Right atrium auricular region (tissue), 2 donors: ENCODE measurements at regions not wholly inside any gene's neighbourhood (a gene's known extent, or its start where the extent isn't known, plus 50 kb on each side); places are given as distances from the start of the nearest gene placed in this dataset.

ENCODE experiments used
- DNase-seq: peaks from one replicate; pipeline ENCODE4 v3.0.0-alpha.2; 2019; ENCODE audit warnings: low spot score
- H3K27ac ChIP-seq, 2 donors: fragments of 200-600 bp; sonication (generic); 1 replicate in 1 of 2; 2 replicates in 1 of 2; pipeline ENCODE4 v1.5.1; 2016 to 2019
- H3K27me3 ChIP-seq, 2 donors: fragments of 200-600 bp; sonication (generic); one replicate each; pipeline versions ENCODE4 v1.5.1 to v1.6.0; 2017 to 2019
- H3K36me3 ChIP-seq: fragments of 200-600 bp; sonication (generic); one replicate; pipeline ENCODE4 v1.5.1; 2016
- H3K4me1 ChIP-seq, 2 donors: fragments of 200-600 bp; sonication (generic); one replicate each; pipeline versions ENCODE4 v1.5.1 to v1.6.0; 2017 to 2019
- H3K4me3 ChIP-seq, 2 donors: fragments of 200-600 bp; sonication (generic); 1 replicate in 1 of 2; 2 replicates in 1 of 2; pipeline ENCODE4 v1.5.1; 2017 to 2019; ENCODE audit warnings: mild to moderate bottlenecking in 1 of 2, moderate library complexity in 1 of 2
- H3K9me3 ChIP-seq, 2 donors: fragments of 200-600 bp; sonication (generic); one replicate each; pipeline ENCODE4 v1.5.1; 2019
- TF ChIP-seq, protein P1 (sequence below), 2 donors: fragments of 200-600 bp; sonication (generic); IDR thresholded peaks; one replicate each; pipeline ENCODE4 v1.5.1; 2019; ENCODE audit warnings: antibody characterized with exemption in 2 of 2

DNA sequence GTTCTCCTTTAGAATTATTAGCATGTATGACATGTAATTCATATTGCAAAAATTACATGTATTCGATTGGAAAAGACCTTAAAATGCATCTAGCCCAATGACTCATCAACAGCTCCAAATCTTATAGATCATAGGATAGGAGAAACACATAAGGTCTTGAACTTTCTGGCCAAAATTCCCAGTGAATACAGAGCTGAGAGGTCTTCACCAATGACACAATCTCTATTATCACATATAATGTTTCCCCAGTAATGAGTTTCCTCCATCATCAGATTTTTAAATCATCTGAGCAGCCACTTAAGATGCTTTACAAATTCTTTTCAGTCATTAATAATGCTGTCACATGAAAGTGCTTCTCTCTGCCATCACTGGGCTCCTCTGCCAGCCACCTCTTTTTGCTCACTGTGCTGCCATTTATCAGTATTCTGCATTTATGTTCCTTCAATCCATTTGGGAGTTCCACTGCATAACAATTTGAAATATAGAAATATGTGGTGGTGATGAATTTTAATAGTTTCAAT is 804.9 kb downstream of the SUCLG1 start:
- H3K27ac ChIP-seq: no peak overlapping the region
- no peaks in the 10 kb centered on the region for H3K27me3 ChIP-seq

DNA sequence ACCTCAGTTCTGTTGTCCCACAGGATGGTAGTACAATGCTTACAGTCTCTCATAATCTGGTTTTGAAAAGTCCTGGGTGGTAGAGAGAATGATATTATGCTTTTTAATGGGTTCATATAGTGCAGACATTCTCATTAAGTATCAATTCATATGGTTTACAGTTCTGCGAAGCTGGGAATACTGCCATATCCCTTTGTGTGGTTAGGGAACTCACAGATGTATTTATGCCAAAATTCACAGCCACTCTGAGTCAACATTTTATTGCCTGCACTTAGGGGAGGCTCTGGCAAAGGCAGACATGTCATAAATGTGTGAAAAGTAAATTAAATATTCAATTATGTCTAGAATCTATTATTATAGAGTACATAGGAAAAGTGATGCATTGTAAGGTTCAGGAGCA is 808.2 kb downstream of the SUCLG1 start:
- TF ChIP-seq, protein P1, sequence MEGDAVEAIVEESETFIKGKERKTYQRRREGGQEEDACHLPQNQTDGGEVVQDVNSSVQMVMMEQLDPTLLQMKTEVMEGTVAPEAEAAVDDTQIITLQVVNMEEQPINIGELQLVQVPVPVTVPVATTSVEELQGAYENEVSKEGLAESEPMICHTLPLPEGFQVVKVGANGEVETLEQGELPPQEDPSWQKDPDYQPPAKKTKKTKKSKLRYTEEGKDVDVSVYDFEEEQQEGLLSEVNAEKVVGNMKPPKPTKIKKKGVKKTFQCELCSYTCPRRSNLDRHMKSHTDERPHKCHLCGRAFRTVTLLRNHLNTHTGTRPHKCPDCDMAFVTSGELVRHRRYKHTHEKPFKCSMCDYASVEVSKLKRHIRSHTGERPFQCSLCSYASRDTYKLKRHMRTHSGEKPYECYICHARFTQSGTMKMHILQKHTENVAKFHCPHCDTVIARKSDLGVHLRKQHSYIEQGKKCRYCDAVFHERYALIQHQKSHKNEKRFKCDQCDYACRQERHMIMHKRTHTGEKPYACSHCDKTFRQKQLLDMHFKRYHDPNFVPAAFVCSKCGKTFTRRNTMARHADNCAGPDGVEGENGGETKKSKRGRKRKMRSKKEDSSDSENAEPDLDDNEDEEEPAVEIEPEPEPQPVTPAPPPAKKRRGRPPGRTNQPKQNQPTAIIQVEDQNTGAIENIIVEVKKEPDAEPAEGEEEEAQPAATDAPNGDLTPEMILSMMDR (IDR thresholded peaks at IDR 0.05): no peak
- DNase-seq: no peak

More for the DNA sequence above, 804.9 kb downstream of the SUCLG1 start:
- no peak for DNase-seq
- Histone ChIP-seq H3K4me3 (no peak overlapping the region), H3K36me3 (no peaks in the 10 kb centered on the region), H3K9me3 (no peaks in the 10 kb centered on the region), H3K4me1 (no peaks in the 10 kb centered on the region)
- TF ChIP-seq, protein P1 (IDR thresholded peaks at IDR 0.05): no peak

DNA sequence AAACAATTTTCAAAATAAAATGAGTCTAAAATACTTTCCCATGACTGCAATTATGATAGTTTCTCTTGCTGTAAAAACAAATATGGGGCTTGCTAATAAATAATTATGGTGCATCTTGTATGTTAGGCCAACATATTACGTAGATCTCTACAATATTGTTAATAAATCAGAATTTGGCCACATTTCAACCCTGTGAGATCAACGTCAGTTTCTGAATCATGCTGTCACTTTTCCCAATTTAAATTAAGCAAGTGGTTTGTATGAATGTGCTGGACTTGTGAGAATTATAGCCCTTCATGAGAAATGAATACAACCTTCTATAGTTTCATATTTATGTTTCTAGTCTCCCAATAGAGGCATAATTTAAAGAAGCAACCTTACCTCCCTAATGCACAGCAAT is 808.9 kb downstream of the SUCLG1 start:
- Histone ChIP-seq H3K27me3 (no peaks in the 10 kb centered on the region), H3K36me3 (no peaks in the 10 kb centered on the region), H3K4me1 (no peaks in the 10 kb centered on the region), H3K4me3 (no peak overlapping the region), H3K9me3 (no peaks in the 10 kb centered on the region), H3K27ac (no peak overlapping the region)
- TF ChIP-seq, protein P1 (IDR thresholded peaks at IDR 0.05): no peak
- DNase-seq: no peak

More for the DNA sequence above, 808.2 kb downstream of the SUCLG1 start:
- Histone ChIP-seq H3K27ac (no peak overlapping the region), H3K9me3 (no peaks in the 10 kb centered on the region), H3K4me1 (no peaks in the 10 kb centered on the region), H3K27me3 (no peaks in the 10 kb centered on the region), H3K4me3 (no peak overlapping the region), H3K36me3 (no peaks in the 10 kb centered on the region)

DNA sequence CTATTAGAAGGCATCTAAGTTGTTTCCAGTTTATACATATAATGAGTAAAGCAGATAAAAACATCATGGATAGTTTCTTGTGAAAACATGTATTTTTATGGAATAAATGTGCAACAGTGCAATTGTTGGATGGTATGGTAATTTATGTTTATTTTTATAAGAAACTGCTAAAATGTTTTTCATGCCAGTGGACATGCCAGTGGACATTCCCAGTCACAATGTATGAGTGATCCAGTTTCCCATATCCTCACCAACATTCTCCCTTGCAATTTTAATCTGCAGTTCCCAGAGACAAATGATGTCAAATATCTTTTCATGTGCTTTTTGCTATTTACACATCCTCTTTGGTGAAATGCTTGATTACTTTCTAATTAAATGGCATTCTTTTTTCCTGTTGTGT is 818.6 kb downstream of the SUCLG1 start:
- Histone ChIP-seq H3K36me3 (no peaks in the 10 kb centered on the region), H3K27me3 (no peaks in the 10 kb centered on the region), H3K27ac (no peak overlapping the region), H3K9me3 (no peaks in the 10 kb centered on the region), H3K4me1 (no peaks in the 10 kb centered on the region), H3K4me3 (no peak overlapping the region)
- no peak for DNase-seq
- TF ChIP-seq, protein P1 (IDR thresholded peaks at IDR 0.05): no peak

DNA sequence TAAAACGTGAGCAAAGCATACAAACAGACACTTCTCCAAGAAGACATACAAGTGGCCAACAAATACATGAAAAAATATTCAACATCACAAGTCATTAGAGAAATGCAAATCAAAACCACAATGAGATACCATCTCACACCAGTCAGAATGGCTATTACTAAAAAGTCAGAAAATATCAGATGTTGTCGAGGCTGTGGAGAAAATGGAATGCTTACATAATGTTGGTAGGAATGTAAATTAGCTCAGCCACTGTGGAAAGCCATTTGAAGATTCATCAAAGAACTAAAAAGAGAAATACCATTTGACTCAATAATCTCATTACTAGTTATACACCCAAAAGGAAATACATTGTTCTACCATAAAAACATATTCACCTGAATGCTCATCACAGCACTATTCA is 825.7 kb downstream of the SUCLG1 start:
- Histone ChIP-seq H3K4me1 (no peaks in the 10 kb centered on the region), H3K27ac (no peak overlapping the region), H3K36me3 (no peaks in the 10 kb centered on the region), H3K9me3 (no peaks in the 10 kb centered on the region), H3K27me3 (no peaks in the 10 kb centered on the region), H3K4me3 (no peak overlapping the region)
- TF ChIP-seq, protein P1 (IDR thresholded peaks at IDR 0.05): no peak
- DNase-seq: no peak

DNA sequence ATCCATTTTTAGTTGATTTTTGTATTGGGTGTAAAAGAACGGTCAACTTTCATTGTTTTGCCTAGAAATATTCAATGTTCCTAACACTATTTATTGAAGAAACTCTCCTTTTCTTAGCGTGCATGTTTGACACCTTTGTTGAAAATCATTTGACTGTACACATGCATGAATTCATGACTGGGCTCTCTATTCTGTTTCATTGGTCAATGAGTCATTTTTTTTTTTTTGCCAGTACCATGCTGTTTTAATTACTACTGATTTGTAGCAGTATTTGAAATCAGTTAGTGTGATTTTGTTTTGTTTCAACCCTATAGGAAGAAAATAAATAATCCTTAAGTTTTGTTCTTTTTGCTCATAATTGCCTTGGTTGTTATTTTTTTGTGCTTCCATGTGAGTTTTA is 828.7 kb downstream of the SUCLG1 start:
- TF ChIP-seq, protein P1 (IDR thresholded peaks at IDR 0.05): no peak
- Histone ChIP-seq H3K4me3 (no peak overlapping the region), H3K4me1 (no peaks in the 10 kb centered on the region), H3K27ac (no peak overlapping the region), H3K36me3 (no peaks in the 10 kb centered on the region), H3K27me3 (no peaks in the 10 kb centered on the region), H3K9me3 (no peaks in the 10 kb centered on the region)
- no peak for DNase-seq
